H9 (cell line): ENCODE measurements at regions not wholly inside any gene's neighbourhood (a gene's known extent, or its start where the extent isn't known, plus 50 kb on each side); places are given as distances from the start of the nearest gene placed in this dataset.

Source experiments
- DNase-seq: peaks from one replicate; pipeline ENCODE4 v3.0.0-alpha.2; 2017
- H2AFZ ChIP-seq: one replicate; pipeline ENCODE4 v1.6.1; 2013; ENCODE audit warnings: mild to moderate bottlenecking, low read length, control low read depth, moderate library complexity
- H2AK5ac ChIP-seq: 2 replicates; pipeline ENCODE4 v1.6.1; 2013; ENCODE audit warnings: low read length, control low read depth, mixed read lengths; ENCODE audit not compliant: insufficient read length
- H2BK120ac ChIP-seq: one replicate; pipeline ENCODE4 v1.6.1; 2013; ENCODE audit warnings: low read depth, mild to moderate bottlenecking, low read length, control low read depth, inconsistent platforms; ENCODE audit not compliant: poor library complexity, severe bottlenecking
- H2BK12ac ChIP-seq: 2 replicates; pipeline ENCODE4 v1.6.1; 2013; ENCODE audit warnings: low read length, control low read depth, mixed read lengths, low read depth; ENCODE audit not compliant: insufficient read length
- H2BK15ac ChIP-seq: 2 replicates; pipeline ENCODE4 v1.6.1; 2013; ENCODE audit warnings: low read depth, low read length, control low read depth
- H2BK20ac ChIP-seq: one replicate; pipeline ENCODE4 v1.6.1; 2013; ENCODE audit warnings: low read depth, mild to moderate bottlenecking, low read length, control low read depth, inconsistent platforms; ENCODE audit not compliant: poor library complexity, severe bottlenecking
- H2BK5ac ChIP-seq: 2 replicates; pipeline ENCODE4 v1.6.1; 2013; ENCODE audit warnings: low read length, control low read depth, mixed read lengths; ENCODE audit not compliant: insufficient read length
- H3K14ac ChIP-seq: 2 replicates; pipeline ENCODE4 v1.6.1; 2013; ENCODE audit warnings: low read length, control low read depth; ENCODE audit not compliant: insufficient read depth
- H3K18ac ChIP-seq: 2 replicates; pipeline ENCODE4 v1.6.1; 2013; ENCODE audit warnings: low read depth, mild to moderate bottlenecking, mixed read lengths, low read length, control low read depth; ENCODE audit not compliant: insufficient read length
- H3K23ac ChIP-seq: 2 replicates; pipeline ENCODE4 v1.6.1; 2013; ENCODE audit warnings: low read length, control low read depth, mixed read lengths, low read depth; ENCODE audit not compliant: insufficient read length
- H3K23me2 ChIP-seq: 2 replicates; pipeline ENCODE4 v1.6.1; 2013; ENCODE audit warnings: low read depth, mild to moderate bottlenecking, mixed read lengths, low read length, control low read depth; ENCODE audit not compliant: insufficient read length, poor library complexity, severe bottlenecking
- H3K27ac ChIP-seq: 2 replicates; pipeline ENCODE4 v1.5.1; 2013; ENCODE audit warnings: low read length, control low read depth, mixed read lengths, low read depth; ENCODE audit not compliant: insufficient read length
- H3K27me3 ChIP-seq: 2 replicates; pipeline ENCODE4 v1.6.1; 2013; ENCODE audit warnings: low read length, control low read depth, inconsistent platforms; ENCODE audit not compliant: insufficient read depth
- H3K4ac ChIP-seq: 2 replicates; pipeline ENCODE4 v1.6.1; 2013; ENCODE audit warnings: low read depth, mild to moderate bottlenecking, control low read depth, inconsistent platforms, low read length, moderate library complexity
- H3K4me1 ChIP-seq: 2 replicates; pipeline ENCODE4 v1.6.1; 2013; ENCODE audit warnings: low read length, control low read depth, inconsistent platforms; ENCODE audit not compliant: insufficient read depth
- H3K4me2 ChIP-seq: 2 replicates; pipeline ENCODE4 v1.6.1; 2013; ENCODE audit warnings: low read length, control low read depth, mixed read lengths; ENCODE audit not compliant: insufficient read length, insufficient read depth
- H3K56ac ChIP-seq: 2 replicates; pipeline ENCODE4 v1.6.1; 2013; ENCODE audit warnings: low read depth, mild to moderate bottlenecking, mixed read lengths, low read length, control low read depth; ENCODE audit not compliant: insufficient read length
- H3K79me1 ChIP-seq: 2 replicates; pipeline ENCODE4 v1.6.1; 2013; ENCODE audit warnings: low read depth, mild to moderate bottlenecking, moderate library complexity, low read length, control low read depth, inconsistent platforms; ENCODE audit not compliant: insufficient read depth, poor library complexity, severe bottlenecking
- H3K79me2 ChIP-seq: 2 replicates; pipeline ENCODE4 v1.6.1; 2013; ENCODE audit warnings: low read length, control low read depth, inconsistent platforms; ENCODE audit not compliant: insufficient read depth
- H3K9ac ChIP-seq: 2 replicates; pipeline ENCODE4 v1.6.1; 2013; ENCODE audit warnings: low read length, control low read depth, mixed read lengths; ENCODE audit not compliant: insufficient read length; ENCODE audit errors: extremely low read depth
- H3K9me3 ChIP-seq: one replicate; pipeline ENCODE4 v1.6.1; 2013; ENCODE audit warnings: low read depth, low read length, inconsistent platforms; ENCODE audit not compliant: control insufficient read depth
- H3T11ph ChIP-seq: one replicate; pipeline ENCODE4 v1.6.1; 2013; ENCODE audit warnings: mild to moderate bottlenecking, low read length, control low read depth, inconsistent platforms
- H4K20me1 ChIP-seq: one replicate; pipeline ENCODE4 v1.6.1; 2013; ENCODE audit not compliant: control insufficient read depth, insufficient read length, insufficient read depth
- H4K5ac ChIP-seq: 2 replicates; pipeline ENCODE4 v1.6.1; 2013; ENCODE audit warnings: low read depth, mild to moderate bottlenecking, mixed read lengths, low read length, control low read depth; ENCODE audit not compliant: insufficient read length
- H4K8ac ChIP-seq: replicated peaks from 2 replicates; pipeline ENCODE4 v1.6.1; 2013; ENCODE audit warnings: low read length, control low read depth, mixed read lengths, low read depth; ENCODE audit not compliant: insufficient read length
- H4K91ac ChIP-seq: 2 replicates; pipeline ENCODE4 v1.6.1; 2013; ENCODE audit warnings: low read depth, mild to moderate bottlenecking, moderate library complexity, mixed read lengths, low read length, control low read depth; ENCODE audit not compliant: insufficient read length
- H3K27ac Mint-ChIP-seq, 3 experiments: 2 replicates in 2 of 3; 3 replicates in 1 of 3; pipeline ENCODE4 v1.8.0; 2020 to 2021; ENCODE audit warnings: mixed read lengths in 3 of 3, mild to moderate bottlenecking in 1 of 3, moderate library complexity in 1 of 3
- H3K27me3 Mint-ChIP-seq: 2 replicates; pipeline ENCODE4 v1.8.0; 2021; ENCODE audit warnings: low read depth, mild to moderate bottlenecking, moderate library complexity, mixed read lengths
- H3K36me3 Mint-ChIP-seq, 3 experiments: 2 replicates in 2 of 3; 3 replicates in 1 of 3; pipeline ENCODE4 v1.8.0; 2020 to 2021; ENCODE audit warnings: low read depth in 3 of 3, mixed read lengths in 3 of 3; ENCODE audit not compliant: insufficient read depth in 1 of 3
- H3K4me1 Mint-ChIP-seq, 2 experiments: 2 replicates each; pipeline ENCODE4 v1.8.0; 2020; ENCODE audit warnings: mixed read lengths in 2 of 2
- H3K4me3 Mint-ChIP-seq, 2 experiments: 2 replicates in 1 of 2; 3 replicates in 1 of 2; pipeline ENCODE4 v1.8.0; 2020 to 2021; ENCODE audit warnings: mild to moderate bottlenecking in 2 of 2, mixed read lengths in 2 of 2, moderate library complexity in 1 of 2
- H3K9me3 Mint-ChIP-seq, 2 experiments: 2 replicates in 1 of 2; 3 replicates in 1 of 2; pipeline ENCODE4 v1.8.0; 2020; ENCODE audit warnings: mild to moderate bottlenecking in 2 of 2, mixed read lengths in 2 of 2, moderate library complexity in 1 of 2
- WGBS: extraction: QIAGEN DNeasy Blood & Tissue Kit; methylation state at CpG from one replicate; pipeline ENCODE4 v1.1.7; 2013; ENCODE audit warnings: missing lambda C conversion rate, low lambda C conversion rate, mixed read lengths; ENCODE audit not compliant: insufficient read length; ENCODE audit errors: extremely low coverage; 5-methylcytosine and 5-hydroxymethylcytosine counted together
- TF ChIP-seq, protein P1 (sequence below): fragments of 200-600 bp; sonication (generic); conservative IDR thresholded peaks from 3 replicates; pipeline ENCODE4 v1.8.0; 2021; ENCODE audit warnings: antibody characterized with exemption, mild to moderate bottlenecking

DNA sequence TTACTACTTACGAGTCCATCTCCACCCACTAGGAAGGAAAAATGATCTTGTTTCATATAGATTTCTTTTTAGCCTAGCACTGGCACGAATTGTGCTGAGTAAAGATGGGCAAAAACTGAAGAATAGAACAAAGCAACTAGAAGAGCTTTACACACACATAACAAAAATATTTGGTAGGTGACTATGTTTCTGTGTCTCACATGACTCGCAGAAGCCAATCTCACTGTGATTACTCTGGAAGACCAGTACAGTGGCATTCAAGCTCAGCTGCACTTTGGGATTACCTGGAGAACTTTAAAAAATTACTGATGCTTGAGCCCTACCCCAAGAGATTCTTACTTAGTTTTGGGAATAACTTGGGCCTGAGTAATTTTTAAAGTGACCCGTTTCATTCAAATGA is 378.7 kb downstream of the METTL4 start:
- no peak overlapping the region for H4K8ac ChIP-seq
- H3K4me1 ChIP-seq = no peaks in the 10 kb centered on the region
- H3K27me3 Mint-ChIP-seq = no peaks in the 10 kb centered on the region
- no peaks in the 10 kb centered on the region for H3K9me3 ChIP-seq
- WGBS = no CpG with 5 or more reads among the region's 4 CpGs
- no peak overlapping the region for H3K4me2 ChIP-seq
- no peak overlapping the region for H2BK20ac ChIP-seq
- DNase-seq = no peak
- H3K27me3 ChIP-seq = no peaks in the 10 kb centered on the region
- H3K9me3 Mint-ChIP-seq = peaks cover 7 to 21% of the 10 kb centered on the region in 2 experiments
- H3K4me1 Mint-ChIP-seq = no peaks in the 10 kb centered on the region
- no peak overlapping the region for H3K9ac ChIP-seq
- H3K4me3 Mint-ChIP-seq = no peak overlapping the region
- H4K91ac ChIP-seq = no peak overlapping the region
- no peak overlapping the region for H3T11ph ChIP-seq
- H3K27ac ChIP-seq = no peak overlapping the region
- no peaks in the 10 kb centered on the region for H3K79me1 ChIP-seq
- H3K23ac ChIP-seq = no peak overlapping the region
- H3K56ac ChIP-seq = no peak overlapping the region
- H2BK120ac ChIP-seq = no peak overlapping the region
- 0 out of 2 replicates have a peak, but pooled peaks cover 2% of the 10 kb centered on the region for H3K79me2 ChIP-seq
- H3K27ac Mint-ChIP-seq = no peak overlapping the region
- no peak overlapping the region for H2AFZ ChIP-seq
- TF ChIP-seq, protein P1, sequence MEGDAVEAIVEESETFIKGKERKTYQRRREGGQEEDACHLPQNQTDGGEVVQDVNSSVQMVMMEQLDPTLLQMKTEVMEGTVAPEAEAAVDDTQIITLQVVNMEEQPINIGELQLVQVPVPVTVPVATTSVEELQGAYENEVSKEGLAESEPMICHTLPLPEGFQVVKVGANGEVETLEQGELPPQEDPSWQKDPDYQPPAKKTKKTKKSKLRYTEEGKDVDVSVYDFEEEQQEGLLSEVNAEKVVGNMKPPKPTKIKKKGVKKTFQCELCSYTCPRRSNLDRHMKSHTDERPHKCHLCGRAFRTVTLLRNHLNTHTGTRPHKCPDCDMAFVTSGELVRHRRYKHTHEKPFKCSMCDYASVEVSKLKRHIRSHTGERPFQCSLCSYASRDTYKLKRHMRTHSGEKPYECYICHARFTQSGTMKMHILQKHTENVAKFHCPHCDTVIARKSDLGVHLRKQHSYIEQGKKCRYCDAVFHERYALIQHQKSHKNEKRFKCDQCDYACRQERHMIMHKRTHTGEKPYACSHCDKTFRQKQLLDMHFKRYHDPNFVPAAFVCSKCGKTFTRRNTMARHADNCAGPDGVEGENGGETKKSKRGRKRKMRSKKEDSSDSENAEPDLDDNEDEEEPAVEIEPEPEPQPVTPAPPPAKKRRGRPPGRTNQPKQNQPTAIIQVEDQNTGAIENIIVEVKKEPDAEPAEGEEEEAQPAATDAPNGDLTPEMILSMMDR = no peak
- H3K14ac ChIP-seq = no peak overlapping the region
- no peak overlapping the region for H4K5ac ChIP-seq
- no peaks in the 10 kb centered on the region for H3K23me2 ChIP-seq
- no peaks in the 10 kb centered on the region for H4K20me1 ChIP-seq
- H3K4ac ChIP-seq = no peak overlapping the region
- no peak overlapping the region for H2BK5ac ChIP-seq
- H2AK5ac ChIP-seq = no peak overlapping the region
- no peak overlapping the region for H2BK15ac ChIP-seq
- H2BK12ac ChIP-seq = no peak overlapping the region
- no peak overlapping the region for H3K18ac ChIP-seq
- H3K36me3 Mint-ChIP-seq = peaks cover 3 to 10% (median 5%) of the 10 kb centered on the region in 3 experiments; a peak in 5 of 7 replicates
